ENCODE measurements at regions not wholly inside any gene's neighbourhood (a gene's known extent, or its start where the extent isn't known, plus 50 kb on each side); places are given as distances from the start of the nearest gene placed in this dataset.

- TF ChIP-seq POLR2AphosphoS5 (IDR thresholded peaks at IDR 0.05; ENCODE audit: borderline replicate concordance, low read depth, low read length) = no peak
- no peak for TF ChIP-seq EZH2 (IDR thresholded peaks at IDR 0.05)
- no peak for TF ChIP-seq FOXP2 (optimal IDR thresholded peaks at IDR 0.05; ENCODE audit: control extremely low read depth, extremely low read length, insufficient read depth)
- Histone ChIP-seq H3K4me3 (no peak overlapping the region), H3K36me3 (ENCODE audit: insufficient read depth, low read length) (no peaks in the 10 kb centered on the region), H3K27ac (no peak overlapping the region), H3K9me3 (ENCODE audit: low read depth, low read length) (no peaks in the 10 kb centered on the region), H3K9ac (ENCODE audit: insufficient read length) (no peak overlapping the region)
- DNase-seq (ENCODE audit: low read depth, low spot score) = no peak
Observed at GRCh38 chr2:150946831-150947230, 314.8 kb downstream of the RBM43 start.

DNA sequence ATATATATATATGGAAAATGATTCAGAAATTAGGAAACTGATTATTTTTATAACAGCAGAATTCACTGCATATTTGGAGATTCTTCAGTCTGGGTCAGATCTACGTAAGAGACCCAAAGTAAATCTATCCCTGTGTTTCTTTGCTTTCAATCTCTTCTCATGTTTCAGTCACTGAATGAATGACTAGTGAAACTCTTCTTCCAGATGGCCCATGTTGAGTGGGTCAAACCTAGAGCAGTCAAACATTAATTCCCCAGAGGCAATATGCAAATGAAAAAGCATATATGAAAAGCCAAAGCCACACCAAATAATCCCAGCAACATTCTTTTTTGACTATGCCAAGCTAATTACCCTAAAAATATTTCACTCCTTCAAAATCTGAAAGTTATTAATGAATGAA, 317.3 kb downstream of the RBM43 start:
- Histone ChIP-seq H3K27ac (no peak overlapping the region), H3K9ac (ENCODE audit: insufficient read length) (no peak overlapping the region), H3K36me3 (ENCODE audit: insufficient read depth, low read length) (no peaks in the 10 kb centered on the region), H3K9me3 (ENCODE audit: low read depth, low read length) (no peaks in the 10 kb centered on the region), H3K4me3 (no peak overlapping the region)
- DNase-seq (ENCODE audit: low read depth, low spot score) = no peak
- no peak for TF ChIP-seq FOXP2 (optimal IDR thresholded peaks at IDR 0.05; ENCODE audit: control extremely low read depth, extremely low read length, insufficient read depth)
- TF ChIP-seq POLR2AphosphoS5 (IDR thresholded peaks at IDR 0.05; ENCODE audit: borderline replicate concordance, low read depth, low read length) = no peak
- TF ChIP-seq EZH2 (IDR thresholded peaks at IDR 0.05) = no peak

- Histone ChIP-seq H3K4me3 (no peak overlapping the region), H3K36me3 (ENCODE audit: insufficient read depth, low read length) (no peaks in the 10 kb centered on the region), H3K9me3 (ENCODE audit: low read depth, low read length) (no peaks in the 10 kb centered on the region), H3K27ac (no peak overlapping the region), H3K9ac (ENCODE audit: insufficient read length) (no peak overlapping the region)
- TF ChIP-seq EZH2 (IDR thresholded peaks at IDR 0.05) (no peak), FOXP2 (optimal IDR thresholded peaks at IDR 0.05; ENCODE audit: control extremely low read depth, extremely low read length, insufficient read depth) (no peak), POLR2AphosphoS5 (IDR thresholded peaks at IDR 0.05; ENCODE audit: borderline replicate concordance, low read depth, low read length) (no peak)
- DNase-seq (ENCODE audit: low read depth, low spot score) = no peak
Observed at GRCh38 chr2:150939087-150939486, 322.6 kb downstream of the RBM43 start.

DNA sequence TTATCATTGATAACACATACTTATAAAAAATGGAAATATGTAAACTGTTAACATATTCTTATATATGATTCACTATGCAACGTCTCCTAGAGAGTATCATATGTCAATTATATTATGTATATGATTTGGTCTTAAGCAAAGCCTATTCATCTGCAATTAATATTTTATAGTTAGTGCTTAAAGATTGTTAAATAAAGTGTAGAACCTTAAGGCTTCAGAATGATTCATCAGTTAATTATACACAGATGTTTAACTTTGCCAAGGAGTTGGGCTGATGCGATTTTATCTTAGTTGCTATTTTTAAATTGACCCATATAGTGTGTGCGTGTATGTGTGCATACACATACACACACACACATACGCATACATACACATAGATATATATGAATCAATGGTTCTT, 323.1 kb downstream of the RBM43 start:
- Histone ChIP-seq H3K9me3 (ENCODE audit: low read depth, low read length) (no peaks in the 10 kb centered on the region), H3K9ac (ENCODE audit: insufficient read length) (no peak overlapping the region), H3K27ac (no peak overlapping the region), H3K4me3 (no peak overlapping the region), H3K36me3 (ENCODE audit: insufficient read depth, low read length) (no peaks in the 10 kb centered on the region)
- TF ChIP-seq POLR2AphosphoS5 (IDR thresholded peaks at IDR 0.05; ENCODE audit: borderline replicate concordance, low read depth, low read length) (no peak), EZH2 (IDR thresholded peaks at IDR 0.05) (no peak), FOXP2 (optimal IDR thresholded peaks at IDR 0.05; ENCODE audit: control extremely low read depth, extremely low read length, insufficient read depth) (no peak)
- no peak for DNase-seq (ENCODE audit: low read depth, low spot score)

GRCh38 chr2:150937030-150937429, 324.6 kb downstream of the RBM43 start:
- Histone ChIP-seq H3K27ac (no peak overlapping the region), H3K9me3 (ENCODE audit: low read depth, low read length) (no peaks in the 10 kb centered on the region), H3K4me3 (no peak overlapping the region), H3K36me3 (ENCODE audit: insufficient read depth, low read length) (no peaks in the 10 kb centered on the region), H3K9ac (ENCODE audit: insufficient read length) (no peak overlapping the region)
- DNase-seq (ENCODE audit: low read depth, low spot score) = no peak
- no peak for TF ChIP-seq FOXP2 (optimal IDR thresholded peaks at IDR 0.05; ENCODE audit: control extremely low read depth, extremely low read length, insufficient read depth)
- no peak for TF ChIP-seq POLR2AphosphoS5 (IDR thresholded peaks at IDR 0.05; ENCODE audit: borderline replicate concordance, low read depth, low read length)
- TF ChIP-seq EZH2 (IDR thresholded peaks at IDR 0.05) = no peak

DNA sequence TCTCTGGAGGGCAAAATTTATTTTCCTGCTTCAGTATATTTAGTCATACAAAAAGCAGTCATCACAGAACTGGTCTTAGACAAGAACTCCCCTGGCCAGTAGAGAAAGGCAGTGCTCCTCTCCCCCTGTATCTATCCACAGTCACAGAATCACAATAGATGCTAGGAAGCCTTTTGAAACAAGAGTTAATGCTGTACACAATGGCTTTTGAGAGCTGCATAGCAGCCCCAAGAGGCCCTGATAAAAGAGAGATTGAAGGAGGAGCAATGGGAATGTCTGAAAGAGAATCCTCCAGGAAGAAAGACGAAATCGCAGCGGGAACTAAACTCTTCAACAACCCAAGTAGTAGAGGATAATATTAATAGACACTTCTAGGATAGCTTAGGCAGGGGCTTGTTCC, 330.2 kb downstream of the RBM43 start:
- H3K27ac ChIP-seq = no peak overlapping the region
- no peaks in the 10 kb centered on the region for H3K36me3 ChIP-seq (ENCODE audit: insufficient read depth, low read length)
- TF ChIP-seq POLR2AphosphoS5 (IDR thresholded peaks at IDR 0.05; ENCODE audit: borderline replicate concordance, low read depth, low read length) (no peak), FOXP2 (optimal IDR thresholded peaks at IDR 0.05; ENCODE audit: control extremely low read depth, extremely low read length, insufficient read depth) (no peak), EZH2 (IDR thresholded peaks at IDR 0.05) (no peak)
- no peak overlapping the region for H3K9ac ChIP-seq (ENCODE audit: insufficient read length)
- no peak for DNase-seq (ENCODE audit: low read depth, low spot score)
- no peak overlapping the region for H3K4me3 ChIP-seq
- no peaks in the 10 kb centered on the region for H3K9me3 ChIP-seq (ENCODE audit: low read depth, low read length)

- H3K9ac ChIP-seq (ENCODE audit: insufficient read length) = no peak overlapping the region
- H3K9me3 ChIP-seq (ENCODE audit: low read depth, low read length) = no peaks in the 10 kb centered on the region
- no peak for DNase-seq (ENCODE audit: low read depth, low spot score)
- no peaks in the 10 kb centered on the region for H3K36me3 ChIP-seq (ENCODE audit: insufficient read depth, low read length)
- no peak overlapping the region for H3K27ac ChIP-seq
- no peak overlapping the region for H3K4me3 ChIP-seq
- no peak for TF ChIP-seq FOXP2 (optimal IDR thresholded peaks at IDR 0.05; ENCODE audit: control extremely low read depth, extremely low read length, insufficient read depth)
- no peak for TF ChIP-seq POLR2AphosphoS5 (IDR thresholded peaks at IDR 0.05; ENCODE audit: borderline replicate concordance, low read depth, low read length)
- no peak for TF ChIP-seq EZH2 (IDR thresholded peaks at IDR 0.05)
Observed at GRCh38 chr2:150925611-150926010, 336.1 kb downstream of the RBM43 start.

- Histone ChIP-seq H3K36me3 (ENCODE audit: insufficient read depth, low read length) (no peaks in the 10 kb centered on the region), H3K9me3 (ENCODE audit: low read depth, low read length) (no peaks in the 10 kb centered on the region)
- TF ChIP-seq POLR2AphosphoS5 (IDR thresholded peaks at IDR 0.05; ENCODE audit: borderline replicate concordance, low read depth, low read length) (no peak), EZH2 (IDR thresholded peaks at IDR 0.05) (no peak), FOXP2 (optimal IDR thresholded peaks at IDR 0.05; ENCODE audit: control extremely low read depth, extremely low read length, insufficient read depth) (no peak)
Observed at GRCh38 chr2:150924878-150925277, 336.8 kb downstream of the RBM43 start.

DNA sequence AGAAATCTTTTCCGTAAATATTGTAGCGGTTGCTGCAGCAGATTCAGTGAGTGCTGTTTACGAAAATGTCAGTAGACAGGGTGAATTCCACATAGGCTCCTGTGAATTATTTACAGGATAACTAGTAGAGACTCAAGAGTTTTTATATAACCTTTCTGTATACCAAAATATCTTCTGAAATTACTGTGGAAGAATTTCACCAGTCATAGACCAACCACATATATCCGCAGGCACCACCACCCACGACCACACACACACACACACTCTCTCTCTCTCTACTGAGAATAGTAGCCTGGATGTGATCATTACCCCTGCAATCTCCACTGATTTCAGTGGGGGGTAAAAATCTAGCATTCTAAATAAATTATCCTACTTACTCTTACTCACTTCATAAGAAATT, 341.8 kb downstream of the RBM43 start:
- H3K9me3 ChIP-seq (ENCODE audit: low read depth, low read length) = no peaks in the 10 kb centered on the region
- TF ChIP-seq FOXP2 (optimal IDR thresholded peaks at IDR 0.05; ENCODE audit: control extremely low read depth, extremely low read length, insufficient read depth) = no peak
- TF ChIP-seq POLR2AphosphoS5 (IDR thresholded peaks at IDR 0.05; ENCODE audit: borderline replicate concordance, low read depth, low read length) = no peak
- no peak for TF ChIP-seq EZH2 (IDR thresholded peaks at IDR 0.05)
- H3K27ac ChIP-seq = no peak overlapping the region
- H3K36me3 ChIP-seq (ENCODE audit: insufficient read depth, low read length) = no peaks in the 10 kb centered on the region
- DNase-seq (ENCODE audit: low read depth, low spot score) = no peak
- no peak overlapping the region for H3K9ac ChIP-seq (ENCODE audit: insufficient read length)
- H3K4me3 ChIP-seq = no peak overlapping the region

More at GRCh38 chr2:150924878-150925277, 336.8 kb downstream of the RBM43 start:
- Histone ChIP-seq H3K27ac (no peak overlapping the region), H3K9ac (ENCODE audit: insufficient read length) (no peak overlapping the region), H3K4me3 (no peak overlapping the region)
- no peak for DNase-seq (ENCODE audit: low read depth, low spot score)
